ENCODE measurements at regions not wholly inside any gene's neighbourhood (a gene's known extent, or its start where the extent isn't known, plus 50 kb on each side); places are given as distances from the start of the nearest gene placed in this dataset.

- H3K27me3 ChIP-seq = no peaks in the 10 kb centered on the region
- no peaks in the 10 kb centered on the region for H3K4me1 ChIP-seq
- H3K27ac ChIP-seq = no peak overlapping the region
- DNase-seq = no peak
- no peak overlapping the region for H3K4me3 ChIP-seq
- TF ChIP-seq CTCF (IDR thresholded peaks at IDR 0.05) (no peak), POLR2A (IDR thresholded peaks at IDR 0.05) (no peak)
- no peaks in the 10 kb centered on the region for H3K9me3 ChIP-seq
- no peaks in the 10 kb centered on the region for H3K36me3 ChIP-seq
Observed at GRCh38 chr5:120874081-120874862, 410.2 kb downstream of the PRR16 start.

DNA sequence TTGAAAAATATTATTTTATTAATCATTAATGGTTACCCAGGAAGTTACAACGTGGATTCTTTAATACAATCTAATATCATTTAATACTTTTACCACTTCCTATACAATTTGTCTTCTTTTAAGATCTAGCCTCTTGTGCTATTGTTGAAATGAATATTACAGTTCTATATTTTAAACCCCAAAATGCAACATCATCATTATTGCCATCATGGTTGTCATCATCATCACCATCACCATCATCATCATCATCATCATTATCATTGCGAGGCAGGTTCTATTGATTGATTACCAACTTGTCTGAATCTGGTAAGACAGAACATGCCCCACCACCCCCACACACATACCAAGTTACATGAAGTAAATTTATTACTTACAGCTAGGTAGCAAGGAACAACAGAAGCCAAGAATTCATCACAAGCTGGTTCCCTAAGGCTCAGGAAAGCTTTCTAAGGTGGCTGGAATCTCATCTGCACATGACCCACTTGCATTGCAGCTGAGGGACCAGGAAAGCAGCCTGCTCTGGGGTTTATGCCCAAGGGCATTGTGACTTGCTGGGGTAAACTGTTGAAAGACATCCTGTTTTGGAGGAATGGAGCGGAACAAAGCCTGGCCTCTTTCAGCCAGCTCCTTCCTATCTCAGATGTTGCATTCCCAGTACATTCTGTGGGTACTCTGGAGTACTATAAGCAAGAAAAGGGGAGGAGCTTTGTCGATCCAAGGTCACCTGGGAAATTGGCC is 418.1 kb downstream of the PRR16 start:
- Histone ChIP-seq H3K4me3 (no peak overlapping the region), H3K9me3 (no peaks in the 10 kb centered on the region), H3K4me1 (no peaks in the 10 kb centered on the region), H3K36me3 (no peaks in the 10 kb centered on the region), H3K27me3 (no peaks in the 10 kb centered on the region), H3K27ac (no peak overlapping the region)
- DNase-seq = no peak
- TF ChIP-seq CTCF (IDR thresholded peaks at IDR 0.05) = no peak
- TF ChIP-seq POLR2A (IDR thresholded peaks at IDR 0.05) = no peak

GRCh38 chr5:120886351-120886860 is 422.3 kb downstream of the PRR16 start:
- no peaks in the 10 kb centered on the region for H3K4me1 ChIP-seq
- H3K9me3 ChIP-seq = no peaks in the 10 kb centered on the region
- TF ChIP-seq CTCF (IDR thresholded peaks at IDR 0.05) (no peak), POLR2A (IDR thresholded peaks at IDR 0.05) (no peak)
- DNase-seq = no peak
- H3K36me3 ChIP-seq = no peaks in the 10 kb centered on the region
- no peak overlapping the region for H3K4me3 ChIP-seq
- H3K27ac ChIP-seq = no peak overlapping the region
- no peaks in the 10 kb centered on the region for H3K27me3 ChIP-seq

GRCh38 chr5:120895660-120896059 is 431.6 kb downstream of the PRR16 start:
- DNase-seq = no peak
- Histone ChIP-seq H3K27me3 (no peaks in the 10 kb centered on the region), H3K9me3 (no peaks in the 10 kb centered on the region), H3K27ac (no peak overlapping the region), H3K4me3 (no peak overlapping the region), H3K36me3 (no peaks in the 10 kb centered on the region), H3K4me1 (no peaks in the 10 kb centered on the region)
- no peak for TF ChIP-seq POLR2A (IDR thresholded peaks at IDR 0.05)
- no peak for TF ChIP-seq CTCF (IDR thresholded peaks at IDR 0.05)

DNA sequence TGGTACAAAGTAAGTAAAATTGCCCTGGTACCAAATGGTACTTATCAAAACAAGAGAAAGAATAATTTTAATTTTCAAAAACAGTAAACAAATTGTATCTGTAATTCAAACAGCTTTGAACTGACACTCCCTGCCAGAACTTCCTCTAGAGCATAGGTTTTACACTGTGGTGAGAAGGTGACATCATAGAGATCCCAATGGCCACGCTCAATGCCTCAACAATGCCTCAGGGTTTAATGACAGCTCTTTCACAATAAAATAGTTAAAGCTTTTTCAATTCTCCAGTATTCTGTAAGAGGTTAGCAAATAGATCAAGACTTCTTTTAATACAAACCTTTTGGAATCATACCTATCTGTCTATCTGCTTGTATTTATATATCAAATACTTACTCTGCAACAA is 437.1 kb downstream of the PRR16 start:
- Histone ChIP-seq H3K36me3 (no peaks in the 10 kb centered on the region), H3K4me3 (no peak overlapping the region), H3K27ac (no peak overlapping the region), H3K27me3 (no peaks in the 10 kb centered on the region), H3K4me1 (no peaks in the 10 kb centered on the region), H3K9me3 (no peaks in the 10 kb centered on the region)
- DNase-seq = no peak
- TF ChIP-seq POLR2A (IDR thresholded peaks at IDR 0.05) (no peak), CTCF (IDR thresholded peaks at IDR 0.05) (no peak)

Measured in Peyer's patch (tissue), 4 donors.